Parathyroid adenoma (tissue), 2 donors: ENCODE measurements at regions not wholly inside any gene's neighbourhood (a gene's known extent, or its start where the extent isn't known, plus 50 kb on each side); places are given as distances from the start of the nearest gene placed in this dataset.

Source experiments
- H2AFZ ChIP-seq: fragments of 300-600 bp; sonication (generic); one replicate; pipeline ENCODE4 v1.7.0; 2017; ENCODE audit warnings: antibody characterized with exemption, mild to moderate bottlenecking
- H3K27ac ChIP-seq: fragments of 300-600 bp; sonication (generic); one replicate; pipeline ENCODE4 v1.7.0; 2017
- H3K27me3 ChIP-seq: fragments of 300-600 bp; sonication (generic); one replicate; pipeline ENCODE4 v1.7.0; 2017; ENCODE audit warnings: low read length; ENCODE audit not compliant: control insufficient read depth, insufficient read depth
- H3K36me3 ChIP-seq: fragments of 300-600 bp; sonication (generic); one replicate; pipeline ENCODE4 v1.7.0; 2017; ENCODE audit warnings: low read length; ENCODE audit not compliant: control insufficient read depth, insufficient read depth
- H3K4me1 ChIP-seq: fragments of 300-600 bp; sonication (generic); one replicate; pipeline ENCODE4 v1.7.0; 2017; ENCODE audit warnings: control low read depth
- H3K4me2 ChIP-seq: fragments of 300-600 bp; sonication (generic); one replicate; pipeline ENCODE4 v1.7.0; 2017; ENCODE audit warnings: low read length
- H3K4me3 ChIP-seq: fragments of 300-600 bp; sonication (generic); one replicate; pipeline ENCODE4 v1.7.0; 2017; ENCODE audit warnings: low read depth, low read length
- H3K79me2 ChIP-seq: fragments of 300-600 bp; sonication (generic); one replicate; pipeline ENCODE4 v1.7.0; 2017; ENCODE audit warnings: control low read depth
- H3K9ac ChIP-seq: fragments of 300-600 bp; sonication (generic); one replicate; pipeline ENCODE4 v1.7.0; 2017; ENCODE audit warnings: mild to moderate bottlenecking
- H3K9me3 ChIP-seq: fragments of 300-600 bp; sonication (generic); one replicate; pipeline ENCODE4 v1.7.0; 2017; ENCODE audit warnings: low read length; ENCODE audit not compliant: control insufficient read depth
- TF ChIP-seq, protein P1 (sequence below): fragments of 300-600 bp; sonication (generic); IDR thresholded peaks from one replicate; pipeline ENCODE4 v1.7.0; 2017; ENCODE audit warnings: antibody characterized with exemption, mild to moderate bottlenecking
- donor health status: primary hyperparathyroidism.

DNA sequence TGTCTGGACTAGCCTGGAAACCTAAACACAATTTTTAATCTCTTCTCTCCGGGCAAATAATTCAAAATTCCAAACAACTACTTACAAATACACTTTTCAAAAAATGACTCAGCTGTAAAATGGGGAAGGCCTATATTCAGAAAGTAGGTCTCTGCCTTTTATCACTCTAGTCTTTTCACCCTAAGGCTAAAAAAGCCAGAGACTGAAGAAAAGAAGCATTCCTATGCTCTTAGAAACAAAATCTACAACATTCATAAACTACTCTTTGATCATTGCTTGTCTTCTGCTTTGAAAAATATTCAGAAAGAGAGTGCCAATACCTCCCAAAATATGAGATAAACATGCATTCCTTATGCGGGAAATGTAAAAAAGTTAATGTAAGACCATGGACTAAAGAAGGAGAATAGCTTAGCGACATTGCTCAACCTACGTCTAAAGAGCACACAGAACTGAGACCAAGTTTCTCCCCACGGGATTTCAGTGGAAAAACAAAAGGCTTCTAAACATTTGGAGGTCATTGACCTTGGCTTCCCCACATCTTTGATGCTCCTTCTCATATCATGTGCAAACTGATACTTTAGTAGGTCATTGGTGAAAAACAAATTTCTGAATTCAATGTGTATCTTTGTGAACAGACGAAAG is 74.4 kb upstream of the EPB41L3 start:
- Histone ChIP-seq H3K4me2 (no peak overlapping the region), H3K4me3 (no peak overlapping the region), H3K4me1 (no peaks in the 10 kb centered on the region), H3K27ac (no peak overlapping the region), H3K36me3 (no peaks in the 10 kb centered on the region), H2AFZ (no peak overlapping the region), H3K9me3 (no peaks in the 10 kb centered on the region), H3K27me3 (no peaks in the 10 kb centered on the region), H3K9ac (no peak overlapping the region), H3K79me2 (no peaks in the 10 kb centered on the region)
- TF ChIP-seq, protein P1, sequence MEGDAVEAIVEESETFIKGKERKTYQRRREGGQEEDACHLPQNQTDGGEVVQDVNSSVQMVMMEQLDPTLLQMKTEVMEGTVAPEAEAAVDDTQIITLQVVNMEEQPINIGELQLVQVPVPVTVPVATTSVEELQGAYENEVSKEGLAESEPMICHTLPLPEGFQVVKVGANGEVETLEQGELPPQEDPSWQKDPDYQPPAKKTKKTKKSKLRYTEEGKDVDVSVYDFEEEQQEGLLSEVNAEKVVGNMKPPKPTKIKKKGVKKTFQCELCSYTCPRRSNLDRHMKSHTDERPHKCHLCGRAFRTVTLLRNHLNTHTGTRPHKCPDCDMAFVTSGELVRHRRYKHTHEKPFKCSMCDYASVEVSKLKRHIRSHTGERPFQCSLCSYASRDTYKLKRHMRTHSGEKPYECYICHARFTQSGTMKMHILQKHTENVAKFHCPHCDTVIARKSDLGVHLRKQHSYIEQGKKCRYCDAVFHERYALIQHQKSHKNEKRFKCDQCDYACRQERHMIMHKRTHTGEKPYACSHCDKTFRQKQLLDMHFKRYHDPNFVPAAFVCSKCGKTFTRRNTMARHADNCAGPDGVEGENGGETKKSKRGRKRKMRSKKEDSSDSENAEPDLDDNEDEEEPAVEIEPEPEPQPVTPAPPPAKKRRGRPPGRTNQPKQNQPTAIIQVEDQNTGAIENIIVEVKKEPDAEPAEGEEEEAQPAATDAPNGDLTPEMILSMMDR: no peak

DNA sequence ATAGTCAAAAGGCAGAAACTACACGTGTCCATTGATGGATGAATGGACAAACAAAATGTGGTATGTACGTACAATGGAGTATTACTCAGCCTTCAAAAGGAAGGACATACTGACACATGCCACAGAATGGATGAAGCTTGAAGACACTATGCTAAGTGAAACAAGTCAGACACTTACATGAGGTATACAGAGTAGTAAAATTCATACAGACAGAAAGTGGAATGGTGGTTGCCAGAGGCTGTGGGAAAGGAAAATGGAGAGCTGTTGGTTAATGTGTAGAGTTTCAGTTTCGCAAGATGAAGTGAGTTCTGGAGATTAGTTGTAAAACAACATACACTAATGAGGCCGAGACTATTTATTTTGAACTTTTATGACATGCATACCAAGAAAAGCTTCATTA is 67.4 kb upstream of the EPB41L3 start:
- Histone ChIP-seq H3K79me2 (peaks cover 3% of the 10 kb centered on the region), H3K9ac (no peak overlapping the region), H3K4me2 (no peak overlapping the region), H3K4me1 (no peaks in the 10 kb centered on the region), H2AFZ (no peak overlapping the region), H3K27me3 (no peaks in the 10 kb centered on the region), H3K4me3 (no peak overlapping the region), H3K9me3 (no peaks in the 10 kb centered on the region), H3K36me3 (no peaks in the 10 kb centered on the region), H3K27ac (no peak overlapping the region)
- TF ChIP-seq, protein P1: no peak

DNA sequence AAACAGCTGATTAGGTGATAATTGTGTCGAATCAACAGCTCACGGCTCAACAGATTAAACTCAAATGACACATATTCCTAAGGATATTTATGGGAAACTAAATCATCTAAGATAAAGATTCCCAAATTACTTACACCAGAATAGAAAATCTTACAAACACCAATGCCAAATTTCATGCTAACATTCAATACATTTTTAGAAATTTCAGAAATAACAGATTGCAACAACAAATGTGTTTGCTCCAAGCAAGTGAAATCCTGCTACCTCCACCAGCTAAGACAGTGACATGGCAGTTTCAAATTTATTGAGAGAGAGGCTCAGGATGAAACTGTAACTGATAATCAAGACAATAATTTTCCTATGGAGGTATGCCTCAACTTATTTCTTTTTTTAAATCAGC is 65.0 kb upstream of the EPB41L3 start:
- Histone ChIP-seq H3K79me2 (peaks cover 3% of the 10 kb centered on the region), H3K27ac (no peak overlapping the region), H3K36me3 (no peaks in the 10 kb centered on the region), H3K4me1 (no peaks in the 10 kb centered on the region), H3K9me3 (no peaks in the 10 kb centered on the region), H3K4me2 (no peak overlapping the region), H3K9ac (no peak overlapping the region), H3K27me3 (no peaks in the 10 kb centered on the region), H3K4me3 (no peak overlapping the region), H2AFZ (no peak overlapping the region)
- TF ChIP-seq, protein P1: no peak

DNA sequence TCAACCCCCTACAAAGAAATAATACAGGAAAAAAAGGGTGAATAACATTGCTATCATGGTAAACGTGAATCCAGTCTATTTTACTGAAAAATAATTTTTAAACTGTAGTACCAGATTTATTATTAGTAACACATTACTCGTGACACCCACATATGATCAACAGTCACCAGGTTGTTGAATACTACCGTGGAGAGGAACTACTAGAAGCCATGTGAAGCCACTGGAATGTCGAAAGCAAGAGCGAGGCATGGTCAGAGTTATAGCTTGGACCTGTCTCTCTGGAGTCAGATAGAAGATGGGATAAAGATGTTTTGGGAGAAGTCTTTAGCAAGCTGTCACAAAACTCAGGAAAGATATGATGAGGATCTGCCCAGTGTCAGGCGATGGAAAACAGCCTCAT is 63.2 kb upstream of the EPB41L3 start:
- TF ChIP-seq, protein P1: no peak

DNA sequence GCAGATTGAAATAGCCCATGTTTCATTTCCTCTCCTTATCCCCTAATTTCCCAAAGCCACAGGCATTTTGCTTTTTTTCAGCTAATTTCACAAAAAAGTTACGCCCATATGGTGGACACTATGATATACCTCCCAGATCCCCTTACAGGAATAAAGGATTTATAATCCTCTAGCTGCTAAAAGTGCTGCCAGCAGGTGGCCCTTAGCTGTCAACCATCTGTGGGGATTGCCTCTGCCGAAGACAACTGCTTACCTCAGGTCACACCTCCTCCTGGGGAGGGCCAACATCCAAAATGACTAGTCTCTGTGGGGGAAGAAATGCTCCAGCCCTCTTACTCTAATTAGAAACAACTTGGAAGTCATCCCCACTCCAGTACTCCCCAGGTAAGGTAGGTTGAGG is 61.0 kb upstream of the EPB41L3 start:
- Histone ChIP-seq H3K27ac (no peak overlapping the region), H3K4me3 (no peak overlapping the region), H3K4me2 (no peak overlapping the region), H3K36me3 (no peaks in the 10 kb centered on the region), H2AFZ (no peak overlapping the region), H3K9ac (no peak overlapping the region), H3K4me1 (peaks cover 7% of the 10 kb centered on the region), H3K9me3 (no peaks in the 10 kb centered on the region), H3K27me3 (no peaks in the 10 kb centered on the region), H3K79me2 (no peaks in the 10 kb centered on the region)
- TF ChIP-seq, protein P1: peak; percentile 10

More for the DNA sequence above, 63.2 kb upstream of the EPB41L3 start:
- Histone ChIP-seq H3K9me3 (no peaks in the 10 kb centered on the region), H3K27me3 (no peaks in the 10 kb centered on the region), H3K4me1 (no peaks in the 10 kb centered on the region), H2AFZ (no peak overlapping the region), H3K9ac (no peak overlapping the region), H3K79me2 (peaks cover 3% of the 10 kb centered on the region), H3K4me2 (no peak overlapping the region), H3K4me3 (no peak overlapping the region), H3K27ac (no peak overlapping the region), H3K36me3 (no peaks in the 10 kb centered on the region)
